Kidney (tissue), 13 donors: ENCODE measurements at regions not wholly inside any gene's neighbourhood (a gene's known extent, or its start where the extent isn't known, plus 50 kb on each side); places are given as distances from the start of the nearest gene placed in this dataset.

ENCODE experiments used
- DNase-seq, 5 donors: peaks; one replicate each; pipeline ENCODE4 v3.0.0-alpha.2; 2013 to 2020
- FAIRE-seq: peaks from 2 replicates; lab custom pipeline; 2012; peaks lifted over from hg19 to GRCh38; lab: Jason Lieb, UNC
- H3K27ac ChIP-seq, 2 donors: one replicate each; pipeline ENCODE4 v1.7.0; 2013; ENCODE audit warnings: low read depth in 2 of 2, low read length in 2 of 2, inconsistent platforms in 1 of 2
- H3K27me3 ChIP-seq: one replicate; pipeline ENCODE4 v1.7.1; 2013; ENCODE audit warnings: low read length, inconsistent platforms; ENCODE audit not compliant: control insufficient read depth, insufficient read depth
- H3K36me3 ChIP-seq, 3 donors: one replicate each; pipeline versions ENCODE4 v1.7.0 to v1.7.1; 2013; ENCODE audit warnings: low read length in 3 of 3, control low read depth in 1 of 3, inconsistent platforms in 1 of 3; ENCODE audit not compliant: insufficient read depth in 3 of 3, control insufficient read depth in 2 of 3
- H3K4me1 ChIP-seq, 3 donors: one replicate each; pipeline versions ENCODE4 v1.7.0 to v1.7.1; 2013; ENCODE audit warnings: low read length in 3 of 3, inconsistent platforms in 1 of 3, low read depth in 1 of 3; ENCODE audit not compliant: control insufficient read depth in 2 of 3, insufficient read depth in 2 of 3
- H3K4me3 ChIP-seq, 3 donors: one replicate each; pipeline versions ENCODE4 v1.7.0 to v1.8.1; 2013; ENCODE audit warnings: low read length in 3 of 3, control low read depth in 1 of 3, inconsistent platforms in 1 of 3
- H3K9ac ChIP-seq, 3 donors: one replicate each; pipeline versions ENCODE4 v1.7.0 to v1.7.1; 2013; ENCODE audit warnings: low read length in 3 of 3, control low read depth in 1 of 3, inconsistent platforms in 1 of 3
- H3K9me3 ChIP-seq, 3 donors: one replicate each; pipeline versions ENCODE4 v1.7.0 to v1.7.1; 2013; ENCODE audit warnings: low read length in 3 of 3, control low read depth in 1 of 3, inconsistent platforms in 1 of 3; ENCODE audit not compliant: control insufficient read depth in 2 of 3, insufficient read depth in 1 of 3
- intact Hi-C: fragments of 100-400 bp; cut with DNase I; formaldehyde crosslinking; loops from one replicate; pipeline ENCODE4 v1.11.1; 2022
- TF ChIP-seq, protein P1 (sequence below): IDR thresholded peaks from 3 replicates; pipeline ENCODE4 v1.5.1; 2012; ENCODE audit warnings: mild to moderate bottlenecking, moderate library complexity, borderline replicate concordance; ENCODE audit not compliant: insufficient read depth; ENCODE audit errors: extremely low read depth
- donor health status: control.
- donor health status: control.
- donor health status: control.
- donor health status: control.
- donor health status: control.
- donor health status: DM: yes; HTN: yes; CAD: no.
- donor health status: Normal renal cell carcinoma (clear cell type).

- TF ChIP-seq, protein P1, sequence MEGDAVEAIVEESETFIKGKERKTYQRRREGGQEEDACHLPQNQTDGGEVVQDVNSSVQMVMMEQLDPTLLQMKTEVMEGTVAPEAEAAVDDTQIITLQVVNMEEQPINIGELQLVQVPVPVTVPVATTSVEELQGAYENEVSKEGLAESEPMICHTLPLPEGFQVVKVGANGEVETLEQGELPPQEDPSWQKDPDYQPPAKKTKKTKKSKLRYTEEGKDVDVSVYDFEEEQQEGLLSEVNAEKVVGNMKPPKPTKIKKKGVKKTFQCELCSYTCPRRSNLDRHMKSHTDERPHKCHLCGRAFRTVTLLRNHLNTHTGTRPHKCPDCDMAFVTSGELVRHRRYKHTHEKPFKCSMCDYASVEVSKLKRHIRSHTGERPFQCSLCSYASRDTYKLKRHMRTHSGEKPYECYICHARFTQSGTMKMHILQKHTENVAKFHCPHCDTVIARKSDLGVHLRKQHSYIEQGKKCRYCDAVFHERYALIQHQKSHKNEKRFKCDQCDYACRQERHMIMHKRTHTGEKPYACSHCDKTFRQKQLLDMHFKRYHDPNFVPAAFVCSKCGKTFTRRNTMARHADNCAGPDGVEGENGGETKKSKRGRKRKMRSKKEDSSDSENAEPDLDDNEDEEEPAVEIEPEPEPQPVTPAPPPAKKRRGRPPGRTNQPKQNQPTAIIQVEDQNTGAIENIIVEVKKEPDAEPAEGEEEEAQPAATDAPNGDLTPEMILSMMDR: no peak
- no peak for FAIRE-seq
- H3K36me3 ChIP-seq: no peaks in the 10 kb centered on the region
- intact Hi-C loops: no loop called here
- H3K27me3 ChIP-seq: no peaks in the 10 kb centered on the region
- no peak for DNase-seq
- H3K4me1 ChIP-seq: no peaks in the 10 kb centered on the region
- no peak overlapping the region for H3K4me3 ChIP-seq
- no peak overlapping the region for H3K9ac ChIP-seq
- H3K27ac ChIP-seq: no peak overlapping the region
- no peaks in the 10 kb centered on the region for H3K9me3 ChIP-seq
Observed at GRCh38 chr12:61531195-61531594, 729.0 kb upstream of the USP15 start.

DNA sequence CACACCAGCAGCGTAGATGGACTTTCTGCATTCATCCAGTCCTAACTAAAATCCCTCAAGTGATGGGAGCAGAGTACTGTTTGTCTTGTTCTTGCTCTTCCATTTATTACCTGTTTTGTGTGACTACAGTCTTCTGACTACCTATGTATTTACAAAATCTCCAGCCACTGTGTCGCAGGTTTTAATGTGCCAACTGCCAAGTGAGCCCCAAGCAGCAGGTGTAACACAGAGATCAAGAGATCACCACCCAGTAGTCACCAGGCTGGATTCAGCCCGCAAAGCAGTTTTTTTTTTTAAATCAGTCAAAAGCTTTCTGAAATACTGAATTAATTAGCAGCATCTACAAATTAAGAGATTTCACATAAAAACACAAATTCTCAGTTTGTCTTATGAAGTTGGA lies 724.1 kb upstream of the USP15 start:
- H3K27me3 ChIP-seq: no peaks in the 10 kb centered on the region
- H3K4me3 ChIP-seq: no peak overlapping the region
- H3K36me3 ChIP-seq: no peaks in the 10 kb centered on the region
- DNase-seq (no peak), FAIRE-seq (no peak)
- no peak overlapping the region for H3K27ac ChIP-seq
- no peaks in the 10 kb centered on the region for H3K9me3 ChIP-seq
- TF ChIP-seq, protein P1: no peak
- no peaks in the 10 kb centered on the region for H3K4me1 ChIP-seq
- intact Hi-C loops: no loop called here
- no peak overlapping the region for H3K9ac ChIP-seq

DNA sequence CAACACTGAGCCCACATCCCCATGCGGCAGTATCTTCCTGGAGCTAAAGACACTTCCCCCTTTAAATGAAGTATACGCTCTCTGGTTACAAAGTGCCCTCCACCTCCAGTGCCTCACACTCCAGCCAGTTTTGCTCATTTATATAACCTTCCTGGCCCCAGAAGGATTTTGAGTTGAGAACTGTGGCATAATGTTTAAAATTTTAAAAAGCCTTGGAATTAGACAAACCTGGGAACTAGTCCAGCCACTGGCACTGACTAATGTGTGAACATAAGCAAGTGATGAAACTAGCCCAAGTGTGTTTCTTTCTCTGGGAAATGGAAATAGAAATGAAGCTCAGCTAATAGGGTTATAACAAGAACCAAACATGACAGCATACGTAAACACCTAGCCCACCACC lies 723.7 kb upstream of the USP15 start:
- no peak for DNase-seq
- H3K27me3 ChIP-seq: no peaks in the 10 kb centered on the region

More for the DNA sequence above, 723.7 kb upstream of the USP15 start:
- Histone ChIP-seq H3K9me3 (no peaks in the 10 kb centered on the region), H3K4me3 (no peak overlapping the region), H3K4me1 (no peaks in the 10 kb centered on the region), H3K9ac (no peak overlapping the region), H3K36me3 (no peaks in the 10 kb centered on the region), H3K27ac (no peak overlapping the region)
- intact Hi-C loops: no loop called here
- no peak for FAIRE-seq
- TF ChIP-seq, protein P1: no peak
